ENCODE measurements at regions not wholly inside any gene's neighbourhood (a gene's known extent, or its start where the extent isn't known, plus 50 kb on each side); places are given as distances from the start of the nearest gene placed in this dataset.

DNA sequence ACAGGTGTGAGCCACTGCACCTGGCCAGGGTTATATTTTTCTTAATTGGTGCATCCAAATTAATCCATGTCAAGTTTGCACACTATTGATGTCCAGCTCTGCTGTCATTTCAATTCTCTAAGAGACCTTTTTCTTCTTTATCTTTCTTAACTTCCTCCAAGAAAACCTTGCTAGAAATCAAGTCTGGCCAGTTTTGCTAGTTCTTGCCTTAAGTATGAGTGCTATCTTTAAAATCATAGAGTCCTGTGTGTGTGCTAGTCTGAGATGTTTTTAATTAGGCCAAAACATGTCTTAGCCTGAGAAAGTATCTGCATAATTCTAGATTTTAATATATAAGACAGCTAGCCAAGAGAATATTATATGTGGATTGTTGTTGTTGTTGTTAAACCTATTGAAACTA lies 56.2 kb upstream of the SLC39A10 start:
- TF ChIP-seq POLR2A (IDR thresholded peaks at IDR 0.05; ENCODE audit: low read depth, low read length) (no peak), POLR2AphosphoS5 (IDR thresholded peaks at IDR 0.05; ENCODE audit: low read depth, low read length) (no peak)

All from GM12892 (cell line).